Peyer's patch (tissue), 4 donors: ENCODE measurements at regions not wholly inside any gene's neighbourhood (a gene's known extent, or its start where the extent isn't known, plus 50 kb on each side); places are given as distances from the start of the nearest gene placed in this dataset.

Experiments
- DNase-seq, 3 donors: peaks; one replicate each; pipeline ENCODE4 v3.0.0-alpha.2; 2017 to 2019
- H3K27ac ChIP-seq, 4 donors: fragments of 200-600 bp; sonication (generic); one replicate each; pipeline ENCODE4 v1.5.1; 2016 to 2019
- H3K27me3 ChIP-seq, 2 donors: fragments of 200-600 bp; sonication (generic); one replicate each; pipeline ENCODE4 v1.5.1; 2019
- H3K36me3 ChIP-seq, 3 donors: fragments of 200-600 bp; sonication (generic); one replicate each; pipeline ENCODE4 v1.5.1; 2016 to 2019
- H3K4me1 ChIP-seq, 4 donors: fragments of 200-600 bp; sonication (generic); one replicate each; pipeline ENCODE4 v1.5.1; 2016 to 2019
- H3K4me3 ChIP-seq, 4 donors: fragments of 200-600 bp; sonication (generic); 1 replicate in 3 of 4; 2 replicates in 1 of 4; pipeline ENCODE4 v1.5.1; 2016 to 2019; ENCODE audit warnings: mild to moderate bottlenecking in 1 of 4
- H3K9me3 ChIP-seq, 4 donors: fragments of 200-600 bp; sonication (generic); one replicate each; pipeline ENCODE4 v1.5.1; 2016 to 2019; ENCODE audit warnings: mild to moderate bottlenecking in 1 of 4
- CTCF ChIP-seq, 6 experiments: fragments of 450-650 bp in 4 of 6; fragments of 200-600 bp in 2 of 6; sonication (generic) in 1 of 6; IDR thresholded peaks; one replicate each; pipeline ENCODE4 v1.5.1; 2017 to 2019; ENCODE audit warnings: antibody characterized with exemption in 6 of 6, mild to moderate bottlenecking in 3 of 6, moderate library complexity in 1 of 6
- POLR2A ChIP-seq, 2 donors: fragments of 450-650 bp; IDR thresholded peaks; one replicate each; pipeline ENCODE4 v1.5.1; 2017; ENCODE audit warnings: antibody characterized with exemption in 2 of 2, mild to moderate bottlenecking in 2 of 2, moderate library complexity in 2 of 2

DNA sequence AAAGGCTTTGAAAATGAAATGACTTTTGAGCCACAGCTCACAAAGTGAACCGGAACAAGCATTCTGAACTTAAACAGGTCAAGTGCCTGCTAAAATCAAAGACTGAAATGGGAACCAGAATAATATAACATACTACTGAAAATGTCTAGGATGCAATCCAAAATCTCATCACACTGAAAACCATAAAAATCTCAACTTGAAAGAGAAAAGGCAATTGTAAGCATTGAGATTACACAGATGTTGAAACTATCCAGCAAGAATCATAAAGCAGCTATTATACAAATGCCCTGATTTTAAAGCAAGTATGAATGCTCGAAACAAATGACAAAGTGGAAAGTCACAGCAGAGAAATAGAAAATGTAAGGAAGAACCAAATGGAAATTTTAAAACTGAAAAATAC lies 211.5 kb upstream of the GAS1 start:
- H3K27ac ChIP-seq: no peak overlapping the region
- H3K4me3 ChIP-seq: no peak overlapping the region
- no peaks in the 10 kb centered on the region for H3K9me3 ChIP-seq
- H3K4me1 ChIP-seq: no peaks in the 10 kb centered on the region
- no peak for DNase-seq
- no peaks in the 10 kb centered on the region for H3K36me3 ChIP-seq
- TF ChIP-seq CTCF (IDR thresholded peaks at IDR 0.05): no peak
- TF ChIP-seq POLR2A (IDR thresholded peaks at IDR 0.05): no peak
- no peaks in the 10 kb centered on the region for H3K27me3 ChIP-seq

DNA sequence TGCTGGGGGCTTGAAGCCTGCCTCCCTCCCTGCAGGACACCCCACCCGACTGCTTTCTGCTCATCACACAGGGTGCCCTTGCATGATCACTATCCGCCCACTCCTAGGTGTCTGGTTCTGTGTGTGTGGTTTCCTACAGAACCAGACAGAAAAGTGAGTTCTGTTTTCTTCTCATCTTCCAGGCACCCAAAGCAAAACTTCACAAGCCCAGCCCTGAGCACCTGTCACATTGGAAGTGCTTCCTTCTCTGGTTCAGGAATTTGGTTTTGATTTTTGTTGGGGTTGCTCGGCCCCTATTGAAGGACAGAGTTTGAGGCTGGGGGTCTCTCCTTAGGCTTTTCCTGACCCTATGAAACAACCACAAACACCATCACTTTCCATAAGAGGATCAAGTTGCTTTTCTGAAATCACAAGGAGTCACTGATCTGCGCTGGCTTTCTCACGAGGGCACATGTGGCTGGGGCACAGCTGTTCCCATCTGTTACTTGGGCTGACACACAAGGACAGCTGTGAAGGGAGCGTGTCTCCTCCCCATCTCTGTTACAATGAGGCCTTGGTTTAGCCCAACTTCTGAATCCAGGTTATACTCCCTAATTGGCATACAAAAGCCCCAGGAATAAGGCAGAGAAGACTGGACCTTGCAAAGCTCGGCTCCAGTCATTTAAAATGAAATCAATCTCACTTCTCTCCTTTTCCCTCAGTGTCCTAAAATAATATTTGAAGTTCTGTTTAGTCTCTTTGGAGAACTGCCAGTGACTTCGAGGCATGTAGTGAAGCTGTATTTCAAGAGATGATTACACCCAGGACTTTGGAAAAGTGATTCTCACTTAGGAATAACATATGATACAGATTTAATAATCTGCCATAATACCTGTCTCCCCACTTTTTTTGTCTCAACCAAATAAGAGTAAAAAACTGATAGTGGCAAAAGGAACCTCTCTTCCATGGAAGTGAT lies 213.1 kb upstream of the GAS1 start:
- no peaks in the 10 kb centered on the region for H3K9me3 ChIP-seq
- H3K4me1 ChIP-seq: no peaks in the 10 kb centered on the region
- H3K36me3 ChIP-seq: no peaks in the 10 kb centered on the region
- no peaks in the 10 kb centered on the region for H3K27me3 ChIP-seq
- TF ChIP-seq CTCF (IDR thresholded peaks at IDR 0.05) (no peak), POLR2A (IDR thresholded peaks at IDR 0.05) (no peak)
- H3K27ac ChIP-seq: no peak overlapping the region
- H3K4me3 ChIP-seq: no peak overlapping the region
- DNase-seq: no peak

DNA sequence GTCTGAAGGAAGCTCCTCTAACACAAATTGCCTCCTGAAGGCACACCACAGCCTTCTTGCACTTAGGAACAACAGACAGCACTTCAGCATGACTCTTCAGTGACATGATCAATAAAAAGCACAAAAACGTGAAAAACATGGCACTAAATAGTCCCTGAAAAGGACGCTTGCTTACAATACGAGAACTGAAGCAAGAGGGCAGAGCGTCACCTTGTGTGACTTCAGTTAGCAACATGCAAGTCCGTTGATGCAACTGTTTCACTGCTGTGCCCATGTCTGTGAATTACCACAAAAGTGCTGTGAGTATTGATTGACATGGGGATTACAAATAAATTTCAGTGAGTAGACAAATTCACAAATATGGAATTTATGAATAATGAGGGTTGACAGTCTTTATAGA lies 219.9 kb upstream of the GAS1 start:
- DNase-seq: no peak
- H3K9me3 ChIP-seq: no peaks in the 10 kb centered on the region
- no peaks in the 10 kb centered on the region for H3K27me3 ChIP-seq
- TF ChIP-seq POLR2A (IDR thresholded peaks at IDR 0.05): no peak
- TF ChIP-seq CTCF (IDR thresholded peaks at IDR 0.05): no peak
- no peaks in the 10 kb centered on the region for H3K4me1 ChIP-seq
- no peaks in the 10 kb centered on the region for H3K36me3 ChIP-seq
- H3K4me3 ChIP-seq: no peak overlapping the region
- H3K27ac ChIP-seq: no peak overlapping the region

- Histone ChIP-seq H3K27ac (no peak overlapping the region), H3K27me3 (no peaks in the 10 kb centered on the region), H3K36me3 (no peaks in the 10 kb centered on the region), H3K4me3 (no peak overlapping the region), H3K4me1 (no peaks in the 10 kb centered on the region), H3K9me3 (no peaks in the 10 kb centered on the region)
- TF ChIP-seq POLR2A (IDR thresholded peaks at IDR 0.05) (no peak), CTCF (IDR thresholded peaks at IDR 0.05) (no peak)
- no peak for DNase-seq
Observed at GRCh38 chr9:87167582-87167981, 220.3 kb upstream of the GAS1 start.

DNA sequence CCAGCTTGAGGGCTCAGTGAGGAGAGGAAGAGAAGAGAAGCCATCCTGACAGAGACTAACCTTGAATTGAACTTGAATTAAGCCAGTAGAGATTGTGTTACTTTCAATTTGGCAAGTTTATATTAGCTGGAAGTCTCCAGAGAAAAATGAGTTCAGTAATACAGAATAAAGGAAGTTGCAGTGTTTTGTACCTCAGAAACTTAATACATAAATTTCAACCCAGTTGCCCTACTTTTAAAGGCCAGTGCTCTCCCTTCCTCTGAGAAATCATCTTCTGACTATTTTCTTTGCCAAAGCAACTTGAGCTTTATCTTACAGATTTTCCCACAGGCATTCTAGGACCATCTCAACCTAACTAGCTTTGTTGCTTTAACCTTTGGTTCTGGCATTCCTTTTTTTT lies 231.0 kb upstream of the GAS1 start:
- Histone ChIP-seq H3K4me1 (no peaks in the 10 kb centered on the region), H3K27ac (no peak overlapping the region), H3K27me3 (no peaks in the 10 kb centered on the region), H3K9me3 (no peaks in the 10 kb centered on the region), H3K36me3 (no peaks in the 10 kb centered on the region), H3K4me3 (no peak overlapping the region)
- DNase-seq: no peak
- no peak for TF ChIP-seq CTCF (IDR thresholded peaks at IDR 0.05)
